PC-3 (cell line): ENCODE measurements at regions not wholly inside any gene's neighbourhood (a gene's known extent, or its start where the extent isn't known, plus 50 kb on each side); places are given as distances from the start of the nearest gene placed in this dataset.

ENCODE experiments used
- CTCF ChIP-seq: fragments of 300-600 bp; sonication (generic); conservative IDR thresholded peaks from 2 replicates; pipeline ENCODE4 v1.5.1; 2017; ENCODE audit warnings: antibody characterized with exemption, low read depth, mild to moderate bottlenecking, low read length
- EZH2 ChIP-seq: fragments of 300-600 bp; sonication (generic); IDR thresholded peaks from one replicate; pipeline ENCODE4 v1.6.1; 2017; ENCODE audit warnings: antibody characterized with exemption, mild to moderate bottlenecking, low read length; ENCODE audit not compliant: unreplicated experiment
- EZH2phosphoT487 ChIP-seq: fragments of 300-600 bp; sonication (generic); IDR thresholded peaks from 2 replicates; pipeline ENCODE4 v1.6.1; 2018; ENCODE audit warnings: mild to moderate bottlenecking, antibody characterized with exemption, low read length, borderline replicate concordance

GRCh38 chr11:127247261-127247851, 246.8 kb upstream of the KIRREL3 start:
- no peak for TF ChIP-seq CTCF
- TF ChIP-seq EZH2 = no peak
- TF ChIP-seq EZH2phosphoT487 = no peak
